Fibroblast of the aortic adventitia (primary cell): ENCODE measurements at regions not wholly inside any gene's neighbourhood (a gene's known extent, or its start where the extent isn't known, plus 50 kb on each side); places are given as distances from the start of the nearest gene placed in this dataset.

Experiments
- DNase-seq: peaks from one replicate; pipeline ENCODE4 v3.0.0-alpha.2; 2010; ENCODE audit warnings: low read depth
- H3K4me3 ChIP-seq: 2 replicates; pipeline ENCODE4 v1.5.1; 2011; ENCODE audit warnings: low read depth, mild to moderate bottlenecking, control low read depth, low read length, moderate library complexity
- TF ChIP-seq, protein P1 (sequence below): IDR thresholded peaks from 2 replicates; pipeline ENCODE4 v1.5.1; 2011; ENCODE audit warnings: mild to moderate bottlenecking, low read length, control low read depth, inconsistent platforms; ENCODE audit not compliant: insufficient read depth

DNA sequence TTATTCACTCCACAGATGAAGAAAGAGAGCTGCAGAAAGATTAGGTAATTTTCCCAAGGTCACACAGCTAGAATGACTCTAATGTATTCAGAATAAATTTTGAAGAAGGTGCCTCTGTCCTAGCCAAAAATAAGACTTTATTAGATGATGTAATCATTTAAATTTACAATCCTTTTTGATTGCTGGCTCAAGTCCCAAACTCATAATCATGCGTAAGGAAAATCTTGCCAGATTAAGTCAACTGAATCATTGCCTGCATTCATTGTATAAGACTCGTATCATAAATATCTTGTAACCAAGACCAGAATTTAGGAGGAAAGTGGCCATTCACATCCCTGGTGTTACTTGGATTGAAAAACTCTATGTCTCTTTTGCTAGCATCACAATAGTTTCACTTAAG, 53.1 kb upstream of the STK39 start:
- no peak overlapping the region for H3K4me3 ChIP-seq
- TF ChIP-seq, protein P1, sequence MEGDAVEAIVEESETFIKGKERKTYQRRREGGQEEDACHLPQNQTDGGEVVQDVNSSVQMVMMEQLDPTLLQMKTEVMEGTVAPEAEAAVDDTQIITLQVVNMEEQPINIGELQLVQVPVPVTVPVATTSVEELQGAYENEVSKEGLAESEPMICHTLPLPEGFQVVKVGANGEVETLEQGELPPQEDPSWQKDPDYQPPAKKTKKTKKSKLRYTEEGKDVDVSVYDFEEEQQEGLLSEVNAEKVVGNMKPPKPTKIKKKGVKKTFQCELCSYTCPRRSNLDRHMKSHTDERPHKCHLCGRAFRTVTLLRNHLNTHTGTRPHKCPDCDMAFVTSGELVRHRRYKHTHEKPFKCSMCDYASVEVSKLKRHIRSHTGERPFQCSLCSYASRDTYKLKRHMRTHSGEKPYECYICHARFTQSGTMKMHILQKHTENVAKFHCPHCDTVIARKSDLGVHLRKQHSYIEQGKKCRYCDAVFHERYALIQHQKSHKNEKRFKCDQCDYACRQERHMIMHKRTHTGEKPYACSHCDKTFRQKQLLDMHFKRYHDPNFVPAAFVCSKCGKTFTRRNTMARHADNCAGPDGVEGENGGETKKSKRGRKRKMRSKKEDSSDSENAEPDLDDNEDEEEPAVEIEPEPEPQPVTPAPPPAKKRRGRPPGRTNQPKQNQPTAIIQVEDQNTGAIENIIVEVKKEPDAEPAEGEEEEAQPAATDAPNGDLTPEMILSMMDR, result no peak
- no peak for DNase-seq

DNA sequence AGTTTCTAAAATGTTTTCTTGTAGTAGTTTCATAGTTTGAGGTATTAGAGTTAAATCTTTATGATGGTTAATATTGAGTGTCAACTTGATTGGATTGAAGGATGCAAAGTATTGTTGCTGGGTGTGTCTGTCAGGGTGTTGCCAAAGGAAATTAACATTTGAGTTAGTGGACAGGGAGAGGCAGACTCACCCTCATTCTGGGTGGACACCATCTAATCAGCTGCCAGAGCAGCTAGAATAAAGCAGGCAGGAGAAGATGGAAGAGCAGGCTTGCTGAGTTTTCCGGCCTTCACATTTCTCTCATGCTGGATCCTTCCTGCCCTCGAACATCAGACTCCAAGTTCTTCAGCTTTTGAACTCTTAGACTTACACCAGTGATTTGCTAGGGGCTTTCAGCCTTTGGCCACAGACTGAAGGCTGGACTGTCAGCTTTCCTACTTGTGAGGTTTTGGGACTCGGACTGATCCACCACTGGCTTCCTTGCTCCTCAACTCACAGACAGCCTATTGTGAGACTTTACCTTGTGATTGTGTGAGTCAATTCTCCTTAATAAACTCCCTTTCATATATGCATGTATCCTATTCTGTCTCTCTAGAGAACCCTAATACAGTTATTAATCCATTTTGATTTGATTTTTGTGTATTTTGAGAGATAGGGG, 56.8 kb upstream of the STK39 start:
- TF ChIP-seq, protein P1, result no peak

DNA sequence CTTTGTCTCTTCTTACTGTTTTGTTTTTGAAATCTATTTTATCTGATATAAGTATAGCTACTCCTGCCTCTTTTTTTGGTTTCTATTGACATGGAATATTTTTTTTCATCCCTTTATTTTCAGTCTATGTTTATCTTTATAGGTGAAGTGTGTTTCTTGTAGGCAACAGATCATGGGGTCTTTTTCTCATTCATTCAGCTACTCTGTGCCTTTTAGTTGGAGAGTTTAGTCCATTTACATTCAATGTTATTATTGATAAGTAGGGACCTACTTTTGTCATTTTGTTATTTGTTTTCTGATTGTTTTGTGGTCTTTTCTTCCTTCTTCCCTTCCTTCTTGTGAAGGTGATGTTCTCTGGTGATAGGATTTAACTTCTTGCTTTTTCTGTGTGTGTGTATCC, 60.0 kb upstream of the STK39 start:
- H3K4me3 ChIP-seq, result no peak overlapping the region
- DNase-seq, result no peak
- TF ChIP-seq, protein P1, result no peak

More for the DNA sequence above, 56.8 kb upstream of the STK39 start:
- no peak for DNase-seq
- no peak overlapping the region for H3K4me3 ChIP-seq

DNA sequence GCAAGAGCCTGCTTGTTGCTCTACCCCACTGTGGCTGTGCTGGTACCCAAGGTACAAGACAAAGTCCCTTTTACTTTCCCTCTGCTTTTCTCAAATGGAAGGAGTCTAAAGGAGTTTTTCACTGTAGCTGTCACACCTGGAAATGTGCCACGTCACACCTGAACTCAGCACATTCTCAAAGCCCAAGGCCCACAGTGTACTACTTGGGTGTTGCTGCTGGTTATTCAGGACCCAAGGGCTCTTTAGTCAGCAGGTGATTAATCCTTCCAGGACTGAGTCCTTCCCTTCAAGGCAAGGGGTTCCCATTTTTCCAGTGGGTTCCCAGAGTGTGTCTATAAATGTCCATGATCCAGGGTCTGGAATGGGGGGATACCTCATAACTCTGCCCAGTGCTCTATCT, 63.2 kb upstream of the STK39 start:
- DNase-seq, result no peak
- TF ChIP-seq, protein P1, result no peak
- H3K4me3 ChIP-seq, result no peak overlapping the region

DNA sequence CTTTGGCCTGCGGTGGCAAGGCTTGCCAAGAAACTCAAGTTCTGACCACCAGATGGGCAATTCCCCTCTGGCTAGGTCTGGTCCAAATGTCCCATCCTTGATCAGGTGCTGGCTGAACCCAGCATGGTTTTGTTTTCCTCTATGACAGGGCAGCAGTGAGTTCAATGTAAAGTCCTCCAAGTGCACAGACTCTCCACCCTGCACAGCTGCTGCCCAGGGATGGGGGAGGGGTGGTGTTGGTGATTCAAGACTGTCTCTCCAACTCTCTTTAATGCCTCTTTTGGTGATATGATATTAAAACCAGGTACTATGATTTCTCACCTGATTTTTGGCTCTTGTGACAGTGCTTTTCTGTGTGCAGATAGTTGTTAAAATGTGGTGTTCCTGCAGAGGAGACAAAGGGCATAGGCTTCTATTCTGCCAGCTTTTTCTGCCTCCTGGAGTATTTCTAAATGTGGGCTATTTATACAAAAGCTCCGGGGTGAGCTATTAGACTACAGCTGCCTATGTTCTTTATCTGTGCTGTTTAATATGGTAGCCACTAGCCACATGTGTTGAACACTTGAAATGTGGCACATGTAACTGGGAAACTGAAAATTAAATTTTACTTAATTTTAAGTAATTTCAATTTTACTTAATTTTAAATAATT, 64.0 kb upstream of the STK39 start:
- DNase-seq, result no peak
- no peak overlapping the region for H3K4me3 ChIP-seq
- TF ChIP-seq, protein P1, result no peak

DNA sequence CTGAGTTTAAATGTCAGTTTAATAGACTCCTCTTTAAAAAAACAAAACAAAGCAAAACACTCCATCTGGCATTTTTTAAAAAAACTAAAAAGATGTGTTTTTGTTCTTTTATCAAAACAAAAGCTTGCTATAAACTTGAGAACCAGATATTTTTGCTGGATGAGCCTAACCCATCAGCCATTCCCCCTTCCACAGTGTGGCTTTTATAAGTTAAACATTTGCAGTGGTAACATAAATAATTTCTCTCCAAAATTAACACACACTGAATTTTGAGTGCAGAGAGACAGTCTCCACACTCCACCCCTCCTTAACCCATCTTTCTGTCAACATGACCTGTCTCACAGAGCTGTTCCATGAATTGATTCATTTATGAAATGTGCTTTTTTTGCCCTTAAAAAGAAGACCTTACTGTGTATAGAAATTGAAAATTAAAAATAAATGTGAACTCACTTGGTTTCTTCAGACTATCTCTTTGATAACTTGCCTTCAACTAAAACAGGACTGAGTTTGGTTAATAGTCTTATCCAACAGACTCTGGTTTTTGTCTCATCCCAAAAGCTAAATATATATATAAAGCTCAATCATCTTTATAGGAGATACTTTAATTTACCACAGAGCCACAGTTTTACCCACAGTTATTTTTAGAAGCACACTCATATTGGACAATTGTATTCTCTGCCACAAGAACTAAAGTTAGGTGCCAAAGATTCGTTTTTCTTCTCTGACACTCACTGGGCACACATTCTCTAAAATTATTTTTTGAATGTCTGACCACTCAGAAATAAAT, 64.8 kb upstream of the STK39 start:
- TF ChIP-seq, protein P1, result no peak
- no peak for DNase-seq
- no peak overlapping the region for H3K4me3 ChIP-seq
